ENCODE measurements at regions not wholly inside any gene's neighbourhood (a gene's known extent, or its start where the extent isn't known, plus 50 kb on each side); places are given as distances from the start of the nearest gene placed in this dataset.

GRCh38 chr6:21355638-21356037 lies 237.9 kb upstream of the SOX4 start:
- no peaks in the 10 kb centered on the region for H3K4me1 ChIP-seq (ENCODE audit: control insufficient read depth, insufficient read depth, low read length)
- H3K9me3 ChIP-seq (replicated peaks; ENCODE audit: low read length), result no peaks in the 10 kb centered on the region
- H3K9ac ChIP-seq (ENCODE audit: low read depth, low read length), result no peak overlapping the region
- H3K36me3 ChIP-seq (ENCODE audit: insufficient read depth, low read length), result no peaks in the 10 kb centered on the region
- H3K4me3 ChIP-seq (ENCODE audit: low read length), result no peak overlapping the region
- H3K27me3 ChIP-seq (ENCODE audit: control insufficient read depth, insufficient read depth, low read length), result no peaks in the 10 kb centered on the region
- H3K4me2 ChIP-seq (ENCODE audit: low read length), result no peak overlapping the region

GRCh38 chr6:21357262-21357661 lies 236.3 kb upstream of the SOX4 start:
- Histone ChIP-seq H3K4me3 (ENCODE audit: low read length) (no peak overlapping the region), H3K36me3 (ENCODE audit: insufficient read depth, low read length) (no peaks in the 10 kb centered on the region), H3K4me1 (ENCODE audit: control insufficient read depth, insufficient read depth, low read length) (no peaks in the 10 kb centered on the region), H3K27me3 (ENCODE audit: control insufficient read depth, insufficient read depth, low read length) (no peaks in the 10 kb centered on the region), H3K9me3 (replicated peaks; ENCODE audit: low read length) (no peaks in the 10 kb centered on the region), H3K4me2 (ENCODE audit: low read length) (no peak overlapping the region), H3K9ac (ENCODE audit: low read depth, low read length) (no peak overlapping the region)

GRCh38 chr6:21359926-21360325 lies 233.6 kb upstream of the SOX4 start:
- no peak overlapping the region for H3K4me2 ChIP-seq (ENCODE audit: low read length)
- H3K9me3 ChIP-seq (replicated peaks; ENCODE audit: low read length), result no peaks in the 10 kb centered on the region
- H3K9ac ChIP-seq (ENCODE audit: low read depth, low read length), result no peak overlapping the region
- no peaks in the 10 kb centered on the region for H3K36me3 ChIP-seq (ENCODE audit: insufficient read depth, low read length)
- no peak overlapping the region for H3K4me3 ChIP-seq (ENCODE audit: low read length)
- no peaks in the 10 kb centered on the region for H3K4me1 ChIP-seq (ENCODE audit: control insufficient read depth, insufficient read depth, low read length)
- H3K27me3 ChIP-seq (ENCODE audit: control insufficient read depth, insufficient read depth, low read length), result no peaks in the 10 kb centered on the region

GRCh38 chr6:21360336-21360735 lies 233.2 kb upstream of the SOX4 start:
- H3K4me3 ChIP-seq (ENCODE audit: low read length), result no peak overlapping the region
- H3K4me1 ChIP-seq (ENCODE audit: control insufficient read depth, insufficient read depth, low read length), result no peaks in the 10 kb centered on the region
- H3K36me3 ChIP-seq (ENCODE audit: insufficient read depth, low read length), result no peaks in the 10 kb centered on the region
- no peak overlapping the region for H3K9ac ChIP-seq (ENCODE audit: low read depth, low read length)
- H3K4me2 ChIP-seq (ENCODE audit: low read length), result no peak overlapping the region
- H3K9me3 ChIP-seq (replicated peaks; ENCODE audit: low read length), result no peaks in the 10 kb centered on the region
- no peaks in the 10 kb centered on the region for H3K27me3 ChIP-seq (ENCODE audit: control insufficient read depth, insufficient read depth, low read length)

- Histone ChIP-seq H3K9me3 (replicated peaks; ENCODE audit: low read length) (no peaks in the 10 kb centered on the region), H3K9ac (ENCODE audit: low read depth, low read length) (no peak overlapping the region), H3K4me3 (ENCODE audit: low read length) (no peak overlapping the region), H3K27me3 (ENCODE audit: control insufficient read depth, insufficient read depth, low read length) (no peaks in the 10 kb centered on the region), H3K36me3 (ENCODE audit: insufficient read depth, low read length) (no peaks in the 10 kb centered on the region), H3K4me2 (ENCODE audit: low read length) (no peak overlapping the region), H3K4me1 (ENCODE audit: control insufficient read depth, insufficient read depth, low read length) (peaks cover 5% of the 10 kb centered on the region)
Observed at GRCh38 chr6:21367148-21367547, 226.4 kb upstream of the SOX4 start.

GRCh38 chr6:21367649-21368154 lies 225.8 kb upstream of the SOX4 start:
- H3K4me2 ChIP-seq (ENCODE audit: low read length), result no peak overlapping the region
- H3K4me3 ChIP-seq (ENCODE audit: low read length), result no peak overlapping the region
- H3K36me3 ChIP-seq (ENCODE audit: insufficient read depth, low read length), result no peaks in the 10 kb centered on the region
- H3K9ac ChIP-seq (ENCODE audit: low read depth, low read length), result no peak overlapping the region
- peaks cover 6% of the 10 kb centered on the region for H3K4me1 ChIP-seq (ENCODE audit: control insufficient read depth, insufficient read depth, low read length)
- no peaks in the 10 kb centered on the region for H3K27me3 ChIP-seq (ENCODE audit: control insufficient read depth, insufficient read depth, low read length)
- no peaks in the 10 kb centered on the region for H3K9me3 ChIP-seq (replicated peaks; ENCODE audit: low read length)

GRCh38 chr6:21371061-21371460 lies 222.5 kb upstream of the SOX4 start:
- Histone ChIP-seq H3K4me3 (ENCODE audit: low read length) (no peak overlapping the region), H3K4me2 (ENCODE audit: low read length) (no peak overlapping the region), H3K9me3 (replicated peaks; ENCODE audit: low read length) (no peaks in the 10 kb centered on the region), H3K9ac (ENCODE audit: low read depth, low read length) (no peak overlapping the region), H3K27me3 (ENCODE audit: control insufficient read depth, insufficient read depth, low read length) (no peaks in the 10 kb centered on the region), H3K4me1 (ENCODE audit: control insufficient read depth, insufficient read depth, low read length) (peaks cover 6% of the 10 kb centered on the region), H3K36me3 (ENCODE audit: insufficient read depth, low read length) (no peaks in the 10 kb centered on the region)

- Histone ChIP-seq H3K4me1 (ENCODE audit: control insufficient read depth, insufficient read depth, low read length) (peaks cover 6% of the 10 kb centered on the region), H3K4me3 (ENCODE audit: low read length) (no peak overlapping the region)
Observed at GRCh38 chr6:21371676-21372171, 221.8 kb upstream of the SOX4 start.

GRCh38 chr6:21375151-21376116 lies 218.1 kb upstream of the SOX4 start:
- Histone ChIP-seq H3K4me3 (ENCODE audit: low read length) (no peak overlapping the region), H3K27me3 (ENCODE audit: control insufficient read depth, insufficient read depth, low read length) (no peaks in the 10 kb centered on the region), H3K9ac (ENCODE audit: low read depth, low read length) (no peak overlapping the region), H3K4me1 (ENCODE audit: control insufficient read depth, insufficient read depth, low read length) (peaks cover 6% of the 10 kb centered on the region), H3K4me2 (ENCODE audit: low read length) (no peak overlapping the region), H3K9me3 (replicated peaks; ENCODE audit: low read length) (no peaks in the 10 kb centered on the region), H3K36me3 (ENCODE audit: insufficient read depth, low read length) (no peaks in the 10 kb centered on the region)

More at GRCh38 chr6:21371676-21372171, 221.8 kb upstream of the SOX4 start:
- H3K9ac ChIP-seq (ENCODE audit: low read depth, low read length), result no peak overlapping the region
- no peaks in the 10 kb centered on the region for H3K27me3 ChIP-seq (ENCODE audit: control insufficient read depth, insufficient read depth, low read length)
- no peak overlapping the region for H3K4me2 ChIP-seq (ENCODE audit: low read length)
- H3K9me3 ChIP-seq (replicated peaks; ENCODE audit: low read length), result no peaks in the 10 kb centered on the region
- H3K36me3 ChIP-seq (ENCODE audit: insufficient read depth, low read length), result no peaks in the 10 kb centered on the region

- H3K4me2 ChIP-seq (ENCODE audit: low read length), result no peak overlapping the region
- H3K9ac ChIP-seq (ENCODE audit: low read depth, low read length), result no peak overlapping the region
- no peaks in the 10 kb centered on the region for H3K9me3 ChIP-seq (replicated peaks; ENCODE audit: low read length)
- H3K36me3 ChIP-seq (ENCODE audit: insufficient read depth, low read length), result no peaks in the 10 kb centered on the region
- no peaks in the 10 kb centered on the region for H3K4me1 ChIP-seq (ENCODE audit: control insufficient read depth, insufficient read depth, low read length)
- no peak overlapping the region for H3K4me3 ChIP-seq (ENCODE audit: low read length)
- H3K27me3 ChIP-seq (ENCODE audit: control insufficient read depth, insufficient read depth, low read length), result no peaks in the 10 kb centered on the region
Observed at GRCh38 chr6:21377356-21377755, 216.2 kb upstream of the SOX4 start.

GRCh38 chr6:21381331-21381963 lies 212.1 kb upstream of the SOX4 start:
- H3K4me1 ChIP-seq (ENCODE audit: control insufficient read depth, insufficient read depth, low read length), result no peaks in the 10 kb centered on the region
- no peaks in the 10 kb centered on the region for H3K9me3 ChIP-seq (replicated peaks; ENCODE audit: low read length)

More at GRCh38 chr6:21381331-21381963, 212.1 kb upstream of the SOX4 start:
- Histone ChIP-seq H3K4me3 (ENCODE audit: low read length) (no peak overlapping the region), H3K27me3 (ENCODE audit: control insufficient read depth, insufficient read depth, low read length) (no peaks in the 10 kb centered on the region), H3K36me3 (ENCODE audit: insufficient read depth, low read length) (no peaks in the 10 kb centered on the region), H3K4me2 (ENCODE audit: low read length) (no peak overlapping the region), H3K9ac (ENCODE audit: low read depth, low read length) (no peak overlapping the region)
